ENCODE measurements at regions not wholly inside any gene's neighbourhood (a gene's known extent, or its start where the extent isn't known, plus 50 kb on each side); places are given as distances from the start of the nearest gene placed in this dataset.

- no peak overlapping the region for H3K4me3 ChIP-seq (ENCODE audit: low read depth in 1 of 3, low read length in 3 of 3)
- no peak for DNase-seq
- H3K4me1 ChIP-seq (ENCODE audit: control insufficient read depth in 3 of 3, insufficient read depth in 2 of 3, low read depth in 1 of 3, low read length in 2 of 3) = peaks cover 0 to 15% (median 0%) of the 10 kb centered on the region in 3 donors
- H3K27me3 ChIP-seq (ENCODE audit: control insufficient read depth in 3 of 3, insufficient read depth in 3 of 3, low read length in 3 of 3) = no peaks in the 10 kb centered on the region
- 84 to 93% (median 92%) methylated on average over 4 of the region's 4 CpGs for WGBS, 3 donors
- H3K27ac ChIP-seq (ENCODE audit: low read depth in 1 of 3, low read length in 2 of 3) = no peak overlapping the region
- no peaks in the 10 kb centered on the region for H3K9me3 ChIP-seq (ENCODE audit: control insufficient read depth in 2 of 2, insufficient read depth in 1 of 2, low read depth in 1 of 2, low read length in 1 of 2)
- H3K36me3 ChIP-seq (ENCODE audit: control insufficient read depth in 3 of 3, insufficient read depth in 2 of 3, low read depth in 1 of 3, low read length in 3 of 3) = no peaks in the 10 kb centered on the region
- no peak for FAIRE-seq
Measured at GRCh38 chr2:9747396-9747795, 95.9 kb upstream of the TAF1B start.

GRCh38 chr2:9748577-9748976 is 94.7 kb upstream of the TAF1B start:
- no peak for FAIRE-seq
- Histone ChIP-seq H3K9me3 (ENCODE audit: control insufficient read depth in 2 of 2, insufficient read depth in 1 of 2, low read depth in 1 of 2, low read length in 1 of 2) (no peaks in the 10 kb centered on the region), H3K4me1 (ENCODE audit: control insufficient read depth in 3 of 3, insufficient read depth in 2 of 3, low read depth in 1 of 3, low read length in 2 of 3) (peaks cover 0 to 26% (median 3%) of the 10 kb centered on the region in 3 donors), H3K4me3 (ENCODE audit: low read depth in 1 of 3, low read length in 3 of 3) (no peak overlapping the region), H3K36me3 (ENCODE audit: control insufficient read depth in 3 of 3, insufficient read depth in 2 of 3, low read depth in 1 of 3, low read length in 3 of 3) (no peaks in the 10 kb centered on the region), H3K27ac (ENCODE audit: low read depth in 1 of 3, low read length in 2 of 3) (peak overlapping the region in 1 of 3 donors; percentile 10), H3K27me3 (ENCODE audit: control insufficient read depth in 3 of 3, insufficient read depth in 3 of 3, low read length in 3 of 3) (no peaks in the 10 kb centered on the region)
- peak; percentile 29 to 46 for DNase-seq
- WGBS, 3 donors = 59 to 70% (median 67%) methylated on average over 6 of the region's 6 CpGs

GRCh38 chr2:9749546-9750223 is 93.6 kb upstream of the TAF1B start:
- H3K27ac ChIP-seq (ENCODE audit: low read depth in 1 of 3, low read length in 2 of 3) = no peak overlapping the region
- 77 to 83% (median 78%) methylated on average over 9 of the region's 9 CpGs for WGBS, 3 donors
- peaks cover 2 to 27% (median 10%) of the 10 kb centered on the region in 3 donors for H3K4me1 ChIP-seq (ENCODE audit: control insufficient read depth in 3 of 3, insufficient read depth in 2 of 3, low read depth in 1 of 3, low read length in 2 of 3)
- H3K36me3 ChIP-seq (ENCODE audit: control insufficient read depth in 3 of 3, insufficient read depth in 2 of 3, low read depth in 1 of 3, low read length in 3 of 3) = no peaks in the 10 kb centered on the region
- H3K9me3 ChIP-seq (ENCODE audit: control insufficient read depth in 2 of 2, insufficient read depth in 1 of 2, low read depth in 1 of 2, low read length in 1 of 2) = no peaks in the 10 kb centered on the region
- H3K4me3 ChIP-seq (ENCODE audit: low read depth in 1 of 3, low read length in 3 of 3) = no peak overlapping the region
- H3K27me3 ChIP-seq (ENCODE audit: control insufficient read depth in 3 of 3, insufficient read depth in 3 of 3, low read length in 3 of 3) = no peaks in the 10 kb centered on the region
- no peak for DNase-seq
- FAIRE-seq = no peak

GRCh38 chr2:9750224-9751215 is 92.8 kb upstream of the TAF1B start:
- peaks cover 0 to 3% (median 0%) of the 10 kb centered on the region in 3 donors for H3K27me3 ChIP-seq (ENCODE audit: control insufficient read depth in 3 of 3, insufficient read depth in 3 of 3, low read length in 3 of 3)
- no peak overlapping the region for H3K4me3 ChIP-seq (ENCODE audit: low read depth in 1 of 3, low read length in 3 of 3)
- peaks cover 2 to 25% (median 10%) of the 10 kb centered on the region in 3 donors for H3K4me1 ChIP-seq (ENCODE audit: control insufficient read depth in 3 of 3, insufficient read depth in 2 of 3, low read depth in 1 of 3, low read length in 2 of 3)
- H3K36me3 ChIP-seq (ENCODE audit: control insufficient read depth in 3 of 3, insufficient read depth in 2 of 3, low read depth in 1 of 3, low read length in 3 of 3) = no peaks in the 10 kb centered on the region
- FAIRE-seq (no peak), DNase-seq (no peak)
- H3K9me3 ChIP-seq (ENCODE audit: control insufficient read depth in 2 of 2, insufficient read depth in 1 of 2, low read depth in 1 of 2, low read length in 1 of 2) = no peaks in the 10 kb centered on the region
- no peak overlapping the region for H3K27ac ChIP-seq (ENCODE audit: low read depth in 1 of 3, low read length in 2 of 3)
- WGBS, 3 donors = 72 to 79% (median 74%) methylated on average over 9 of the region's 9 CpGs

- DNase-seq = no peak
- WGBS, 3 donors = 90 to 97% (median 94%) methylated on average over 10 to 11 of the region's 11 CpGs
- H3K4me1 ChIP-seq (ENCODE audit: control insufficient read depth in 3 of 3, insufficient read depth in 2 of 3, low read depth in 1 of 3, low read length in 2 of 3) = peaks cover 2 to 25% (median 10%) of the 10 kb centered on the region in 3 donors
- FAIRE-seq = no peak
- H3K27me3 ChIP-seq (ENCODE audit: control insufficient read depth in 3 of 3, insufficient read depth in 3 of 3, low read length in 3 of 3) = peaks cover 0 to 3% (median 0%) of the 10 kb centered on the region in 3 donors
- H3K4me3 ChIP-seq (ENCODE audit: low read depth in 1 of 3, low read length in 3 of 3) = no peak overlapping the region
- no peaks in the 10 kb centered on the region for H3K9me3 ChIP-seq (ENCODE audit: control insufficient read depth in 2 of 2, insufficient read depth in 1 of 2, low read depth in 1 of 2, low read length in 1 of 2)
- H3K27ac ChIP-seq (ENCODE audit: low read depth in 1 of 3, low read length in 2 of 3) = no peak overlapping the region
- no peaks in the 10 kb centered on the region for H3K36me3 ChIP-seq (ENCODE audit: control insufficient read depth in 3 of 3, insufficient read depth in 2 of 3, low read depth in 1 of 3, low read length in 3 of 3)
Measured at GRCh38 chr2:9751831-9752230, 91.4 kb upstream of the TAF1B start.

GRCh38 chr2:9752441-9753275 is 90.6 kb upstream of the TAF1B start:
- 38 to 63% (median 43%) methylated on average over 21 of the region's 21 CpGs for WGBS, 3 donors
- Histone ChIP-seq H3K4me3 (ENCODE audit: low read depth in 1 of 3, low read length in 3 of 3) (no peak overlapping the region), H3K36me3 (ENCODE audit: control insufficient read depth in 3 of 3, insufficient read depth in 2 of 3, low read depth in 1 of 3, low read length in 3 of 3) (no peaks in the 10 kb centered on the region), H3K27ac (ENCODE audit: low read depth in 1 of 3, low read length in 2 of 3) (peak overlapping the region in 1 of 3 donors; percentile 57), H3K4me1 (ENCODE audit: control insufficient read depth in 3 of 3, insufficient read depth in 2 of 3, low read depth in 1 of 3, low read length in 2 of 3) (peaks cover 2 to 31% (median 10%) of the 10 kb centered on the region in 3 donors), H3K9me3 (ENCODE audit: control insufficient read depth in 2 of 2, insufficient read depth in 1 of 2, low read depth in 1 of 2, low read length in 1 of 2) (no peaks in the 10 kb centered on the region), H3K27me3 (ENCODE audit: control insufficient read depth in 3 of 3, insufficient read depth in 3 of 3, low read length in 3 of 3) (peaks cover 0 to 6% (median 0%) of the 10 kb centered on the region in 3 donors)
- DNase-seq (peak in 1 of 2 donors; percentile 36), FAIRE-seq (no peak)

GRCh38 chr2:9753276-9753600 is 90.0 kb upstream of the TAF1B start:
- FAIRE-seq (no peak), DNase-seq (peak; percentile 57 to 76)
- H3K27me3 ChIP-seq (ENCODE audit: control insufficient read depth in 3 of 3, insufficient read depth in 3 of 3, low read length in 3 of 3) = peaks cover 0 to 9% (median 0%) of the 10 kb centered on the region in 3 donors
- no peaks in the 10 kb centered on the region for H3K36me3 ChIP-seq (ENCODE audit: control insufficient read depth in 3 of 3, insufficient read depth in 2 of 3, low read depth in 1 of 3, low read length in 3 of 3)
- 4 to 15% (median 6%) methylated on average over 9 of the region's 9 CpGs for WGBS, 3 donors
- H3K9me3 ChIP-seq (ENCODE audit: control insufficient read depth in 2 of 2, insufficient read depth in 1 of 2, low read depth in 1 of 2, low read length in 1 of 2) = no peaks in the 10 kb centered on the region
- H3K4me3 ChIP-seq (ENCODE audit: low read depth in 1 of 3, low read length in 3 of 3) = no peak overlapping the region
- H3K4me1 ChIP-seq (ENCODE audit: control insufficient read depth in 3 of 3, insufficient read depth in 2 of 3, low read depth in 1 of 3, low read length in 2 of 3) = peaks cover 2 to 37% (median 10%) of the 10 kb centered on the region in 3 donors
- H3K27ac ChIP-seq (ENCODE audit: low read depth in 1 of 3, low read length in 2 of 3) = peak overlapping the region in 1 of 3 donors; percentile 62
